HG02938 (cell line): ENCODE measurements at regions not wholly inside any gene's neighbourhood (a gene's known extent, or its start where the extent isn't known, plus 50 kb on each side); places are given as distances from the start of the nearest gene placed in this dataset.
"Not testable (repeated sequence)": the region's sequence is repeated elsewhere in the genome, so short reads cannot be mapped to it uniquely, and the experiment has no call there.

ENCODE experiments used
- ATAC-seq: cut with Tn5 transposase; IDR thresholded peaks from one replicate; pipeline ENCODE4 v1.9.1; 2021; ENCODE audit warnings: mild to moderate bottlenecking, moderate library complexity; ENCODE audit not compliant: unreplicated experiment

GRCh38 chr14:43135877-43136411, 1371.1 kb downstream of the FSCB start:
- ATAC-seq = no peak

GRCh38 chr14:43132441-43132840, 1374.6 kb downstream of the FSCB start:
- no peak for ATAC-seq

- ATAC-seq = not testable (repeated sequence)
Observed at GRCh38 chr14:43128429-43128828, 1378.7 kb downstream of the FSCB start.

DNA sequence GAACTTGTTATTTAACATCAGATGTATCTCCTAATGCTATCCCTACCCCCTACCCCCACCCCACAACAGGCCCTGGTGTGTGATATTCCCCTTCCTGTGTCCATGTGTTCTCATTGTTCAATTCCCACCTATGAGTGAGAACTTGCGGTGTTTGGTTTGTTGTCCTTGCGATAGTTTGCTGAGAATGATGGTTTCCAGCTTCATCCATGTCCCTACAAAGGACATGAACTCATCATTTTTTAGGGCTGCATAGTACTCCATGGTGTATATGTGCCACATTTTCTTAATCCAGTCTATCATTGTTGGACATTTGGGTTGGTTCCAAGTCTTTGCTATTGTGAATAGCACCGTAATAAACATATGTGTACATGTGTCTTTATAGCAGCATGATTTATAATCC, 1379.2 kb downstream of the FSCB start:
- ATAC-seq = not testable (repeated sequence)

DNA sequence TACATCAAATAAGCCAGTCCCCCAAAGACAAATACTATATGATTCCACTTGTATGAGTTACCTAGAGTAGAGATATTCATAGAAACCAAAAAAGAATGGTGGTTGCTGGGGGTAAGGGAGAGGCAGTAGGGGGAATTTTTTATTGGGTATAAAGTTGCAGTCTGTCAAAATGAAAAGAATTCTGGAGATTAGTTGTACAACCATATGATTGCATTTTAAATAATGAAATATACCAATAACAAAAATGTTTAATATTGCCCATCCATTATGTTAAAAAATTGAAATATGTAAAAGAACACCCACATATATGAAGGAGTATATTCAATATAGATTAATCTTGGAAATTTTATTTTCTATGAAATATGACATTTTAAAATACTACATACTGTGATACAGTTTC, 1383.5 kb downstream of the FSCB start:
- no peak for ATAC-seq

- no peak for ATAC-seq
Observed at GRCh38 chr14:43119672-43120071, 1387.4 kb downstream of the FSCB start.

GRCh38 chr14:43116341-43116740, 1390.7 kb downstream of the FSCB start:
- ATAC-seq = no peak

- ATAC-seq = no peak
Observed at GRCh38 chr14:43105305-43105704, 1401.8 kb downstream of the FSCB start.

DNA sequence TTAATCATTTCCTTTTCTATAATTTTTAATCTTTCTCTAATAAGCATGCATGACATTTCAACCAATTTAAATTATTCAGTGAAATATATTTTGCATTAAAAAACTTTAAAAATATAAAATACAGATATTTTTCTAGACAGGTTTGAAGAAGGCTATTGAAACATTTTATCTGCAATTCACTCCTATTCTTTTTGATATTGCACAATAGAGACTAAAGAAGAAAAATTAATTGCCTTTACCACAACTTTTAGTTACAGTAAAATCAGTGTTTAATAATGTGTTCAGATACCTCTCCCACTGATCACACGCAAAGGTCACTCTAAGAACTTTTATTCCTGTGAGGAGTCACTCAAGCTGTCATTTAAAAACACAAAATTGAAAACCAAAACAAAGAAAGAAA, 1416.7 kb downstream of the FSCB start:
- ATAC-seq = no peak

DNA sequence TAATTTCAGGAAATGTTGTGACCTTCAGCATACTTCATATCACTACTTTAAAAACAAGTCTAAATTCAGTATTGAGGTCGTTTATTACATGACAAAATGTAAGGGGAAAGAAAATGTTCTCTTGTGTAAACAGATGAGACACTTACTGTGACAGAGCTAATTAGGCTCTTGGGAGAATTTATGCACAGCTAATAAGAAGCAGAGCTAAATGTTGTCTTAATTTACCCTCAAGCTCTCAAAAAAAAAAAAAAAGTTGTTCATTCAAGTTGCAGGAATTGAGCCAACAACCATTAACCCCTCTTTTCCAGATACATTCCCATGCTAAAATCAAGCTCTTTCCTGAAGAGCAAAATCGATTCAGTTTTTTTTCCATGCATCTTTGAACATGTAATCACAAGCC, 1419.4 kb downstream of the FSCB start:
- ATAC-seq = no peak

DNA sequence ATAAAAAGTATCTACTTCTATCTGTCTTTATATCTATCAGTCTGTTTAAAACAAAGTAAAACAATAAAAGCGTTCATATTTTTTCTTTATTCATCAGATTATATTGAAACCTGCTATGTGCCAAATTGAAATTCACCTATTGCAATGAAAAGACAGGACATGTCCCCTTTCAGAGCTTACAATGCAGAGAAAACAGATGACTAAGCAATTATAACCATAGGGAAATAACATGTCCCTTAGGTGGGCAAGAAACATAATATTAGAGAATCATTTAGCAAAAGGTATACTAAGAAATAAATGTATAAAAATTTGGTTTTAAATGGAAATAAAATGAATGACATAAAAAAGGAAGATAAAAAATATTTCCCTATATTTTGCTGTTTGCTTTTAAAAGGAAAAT, 1421.3 kb downstream of the FSCB start:
- ATAC-seq = no peak

- ATAC-seq = not testable (repeated sequence)
Observed at GRCh38 chr14:43067372-43067771, 1439.7 kb downstream of the FSCB start.

GRCh38 chr14:43056106-43056505, 1449.4 kb downstream of the LRFN5 start:
- no peak for ATAC-seq

- no peak for ATAC-seq
Observed at GRCh38 chr14:43052897-43053296, 1446.2 kb downstream of the LRFN5 start.

GRCh38 chr14:43043850-43044249, 1437.2 kb downstream of the LRFN5 start:
- no peak for ATAC-seq

DNA sequence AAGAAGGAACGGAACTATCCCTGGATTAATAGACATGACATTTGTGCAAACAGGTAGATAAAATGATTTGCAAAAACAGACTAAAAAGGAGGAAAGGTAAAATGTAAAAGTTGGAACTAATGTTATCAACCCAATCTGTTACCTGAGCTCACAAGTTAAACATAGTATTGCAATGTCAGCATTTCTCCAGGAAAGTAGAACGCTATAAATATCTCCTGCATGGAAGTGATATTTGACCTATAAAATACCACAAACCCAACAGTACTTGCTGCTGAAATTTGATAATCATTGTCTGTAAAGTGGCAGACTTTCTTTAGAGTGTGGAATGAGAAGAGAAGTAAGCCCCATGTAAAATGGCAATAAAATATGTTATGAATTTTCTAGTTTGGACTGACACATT, 1435.7 kb downstream of the LRFN5 start:
- no peak for ATAC-seq

DNA sequence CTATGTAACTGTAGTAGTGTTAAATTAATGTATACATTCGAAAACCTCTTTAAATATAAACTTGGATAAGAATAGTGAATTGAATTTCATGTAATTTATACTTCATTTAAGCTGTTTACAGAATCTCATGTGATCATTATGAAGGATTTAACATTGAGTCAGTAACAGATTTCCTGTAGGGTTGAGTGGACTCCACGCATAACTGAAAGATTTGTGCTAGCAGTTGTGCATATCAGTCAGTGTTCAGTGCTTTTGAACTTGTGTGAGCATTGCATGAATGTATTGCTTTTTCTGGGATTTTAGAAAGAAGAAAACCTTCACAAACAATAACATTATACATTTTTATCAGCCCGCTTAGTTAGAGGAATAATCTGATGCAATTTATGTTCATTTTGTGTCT, 1435.3 kb downstream of the LRFN5 start:
- no peak for ATAC-seq

GRCh38 chr14:43041207-43041606, 1434.5 kb downstream of the LRFN5 start:
- no peak for ATAC-seq

DNA sequence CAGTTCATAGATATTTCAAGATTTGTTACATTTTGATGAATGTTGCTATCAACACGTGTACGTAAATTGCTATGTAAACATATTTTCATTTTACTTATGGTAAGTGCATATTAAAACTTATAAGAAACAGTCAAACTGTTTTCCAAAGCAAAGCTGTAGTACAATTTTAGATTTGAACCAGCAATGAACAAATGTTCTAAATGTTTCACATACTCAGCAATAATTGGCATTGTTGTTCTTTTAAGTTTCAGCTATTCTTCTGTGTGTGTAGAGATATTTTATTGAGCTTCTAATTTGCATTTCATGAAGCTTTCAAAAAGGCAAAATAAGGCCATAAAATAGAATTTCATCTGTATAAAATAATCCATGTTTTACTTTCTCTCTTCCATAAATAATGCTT, 1433.2 kb downstream of the LRFN5 start:
- no peak for ATAC-seq

DNA sequence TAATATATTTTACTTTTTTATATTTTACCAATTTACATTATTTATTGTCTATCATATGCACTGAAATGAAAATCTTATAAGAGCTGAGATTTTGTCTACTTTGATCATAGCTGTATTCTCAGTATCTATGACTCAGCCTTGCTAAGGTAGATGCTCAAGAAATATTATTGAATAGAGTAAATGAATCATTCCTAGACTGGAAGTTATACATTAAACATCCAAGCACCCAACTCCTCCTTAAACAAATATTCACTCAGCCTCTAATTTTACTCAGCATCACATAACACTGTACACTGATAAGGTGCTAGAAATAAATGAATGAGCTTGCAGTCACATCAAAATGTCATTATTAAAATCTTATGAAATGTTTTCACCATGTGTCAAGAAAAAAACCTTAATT, 1424.9 kb downstream of the LRFN5 start:
- ATAC-seq = no peak

DNA sequence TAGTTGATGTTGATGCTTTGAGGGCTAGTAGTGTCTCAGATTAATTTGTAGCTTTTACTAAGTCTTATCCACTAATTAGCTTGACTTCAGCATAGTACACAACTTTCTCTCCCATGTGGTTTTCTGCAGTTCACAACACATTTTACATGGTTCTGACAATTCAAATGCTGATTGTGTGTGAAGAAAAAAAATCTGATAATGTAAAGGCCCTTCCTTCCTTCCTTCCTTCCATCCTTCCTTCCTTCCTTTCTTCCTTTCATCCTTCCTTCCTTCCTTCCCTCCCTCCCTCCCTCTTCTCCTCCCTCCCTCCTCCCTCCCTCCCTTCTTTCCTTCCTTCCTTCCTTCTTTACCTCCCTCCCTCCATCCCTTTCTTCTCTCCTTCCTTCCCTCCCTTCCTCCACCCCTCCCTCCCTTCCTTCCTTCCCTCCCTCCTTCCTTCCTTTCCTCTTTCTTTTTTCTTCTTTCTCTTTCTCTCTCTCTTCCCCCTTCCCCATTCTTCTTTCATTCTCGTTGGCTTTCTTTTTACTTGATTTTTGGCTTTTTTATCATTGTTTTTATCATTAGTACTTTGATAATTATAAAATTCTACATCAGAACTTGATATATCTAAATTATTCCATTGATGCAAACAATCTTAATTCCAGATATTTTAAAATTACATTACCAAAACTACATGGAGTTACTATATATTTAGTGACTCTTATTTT, 1415.6 kb downstream of the LRFN5 start:
- ATAC-seq = no peak

- no peak for ATAC-seq
Observed at GRCh38 chr14:43019826-43020225, 1413.2 kb downstream of the LRFN5 start.

DNA sequence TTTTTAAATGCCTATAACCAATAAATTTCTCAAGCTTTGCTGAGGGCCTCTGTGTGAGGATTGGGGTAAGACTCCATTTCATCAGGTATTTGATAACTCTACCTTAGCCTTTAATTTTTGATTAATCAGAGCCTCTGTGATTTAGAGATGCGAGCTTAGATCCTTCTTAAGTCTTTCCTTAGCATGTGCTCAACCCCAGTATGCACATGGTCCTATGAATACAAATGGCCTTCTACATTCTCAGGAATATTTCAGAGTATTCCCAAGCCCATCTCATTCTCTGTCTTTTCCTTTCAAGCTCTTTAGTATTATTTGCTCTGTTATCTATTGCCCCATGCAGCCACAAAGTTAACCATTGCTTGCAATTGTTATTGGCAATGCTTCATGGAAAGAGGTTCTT, 1407.7 kb downstream of the LRFN5 start:
- ATAC-seq = no peak
